ENCODE measurements at regions not wholly inside any gene's neighbourhood (a gene's known extent, or its start where the extent isn't known, plus 50 kb on each side); places are given as distances from the start of the nearest gene placed in this dataset.

DNA sequence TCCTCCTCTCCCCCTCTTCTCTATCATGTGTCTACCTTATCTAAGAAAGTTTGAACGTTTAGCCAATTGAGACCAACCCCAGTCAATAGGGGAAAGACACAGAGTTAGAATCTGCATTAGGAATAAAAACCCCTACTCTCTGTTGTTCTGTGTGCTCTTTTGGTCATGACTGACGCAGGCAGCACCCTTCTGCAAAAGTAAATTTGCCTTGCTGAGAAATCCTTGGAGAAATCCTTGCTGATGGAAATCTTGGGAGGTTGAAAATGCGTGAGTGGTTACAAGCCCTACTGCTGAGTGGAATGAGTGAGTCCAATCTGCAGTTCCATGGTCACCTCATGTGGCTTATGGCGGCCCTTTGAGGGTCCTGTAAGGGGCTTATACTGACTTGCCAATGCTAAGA, 145.2 kb downstream of the AASDHPPT start:
- intact Hi-C loops (cut with micrococcal nuclease): no loop called here
- CTCF ChIA-PET: no interaction called here
- no peak overlapping the region for H3K4me3 Mint-ChIP-seq

DNA sequence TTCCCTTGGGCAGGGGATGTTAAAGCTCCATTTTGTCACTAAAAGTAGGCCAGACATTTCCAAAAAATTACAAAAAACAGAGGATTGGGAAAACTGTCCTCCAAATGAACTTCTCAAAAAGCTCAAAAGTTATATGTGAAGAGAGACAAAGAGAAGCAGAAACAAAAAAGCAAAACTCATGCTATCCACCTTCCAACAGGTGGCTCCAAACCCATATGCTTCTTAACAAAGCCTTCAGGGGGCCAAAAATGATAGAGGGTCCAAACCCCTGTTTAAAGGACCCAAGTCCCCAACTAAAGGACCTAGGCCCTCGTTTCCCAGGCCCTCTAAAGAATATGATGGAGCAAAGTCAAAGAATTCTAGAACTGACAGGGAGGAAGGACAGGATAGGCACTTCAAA, 146.7 kb downstream of the AASDHPPT start:
- Mint-ChIP-seq H3K27ac (no peak overlapping the region), H3K36me3 (ENCODE audit: low read depth) (peaks cover 2% of the 10 kb centered on the region), H3K27me3 (ENCODE audit: low read depth) (peaks cover 6% of the 10 kb centered on the region), H3K4me1 (ENCODE audit: low read depth) (no peaks in the 10 kb centered on the region), H3K9me3 (peaks cover 20% of the 10 kb centered on the region), H3K4me3 (no peak overlapping the region)
- intact Hi-C loops (cut with micrococcal nuclease): no loop called here
- CTCF ChIA-PET: no interaction called here
- no peak for DNase-seq

More for the DNA sequence above, 145.2 kb downstream of the AASDHPPT start:
- Mint-ChIP-seq H3K4me1 (ENCODE audit: low read depth) (no peaks in the 10 kb centered on the region), H3K36me3 (ENCODE audit: low read depth) (peaks cover 2% of the 10 kb centered on the region), H3K27ac (no peak overlapping the region), H3K27me3 (ENCODE audit: low read depth) (peaks cover 6% of the 10 kb centered on the region), H3K9me3 (peaks cover 17% of the 10 kb centered on the region)
- no peak for DNase-seq

DNA sequence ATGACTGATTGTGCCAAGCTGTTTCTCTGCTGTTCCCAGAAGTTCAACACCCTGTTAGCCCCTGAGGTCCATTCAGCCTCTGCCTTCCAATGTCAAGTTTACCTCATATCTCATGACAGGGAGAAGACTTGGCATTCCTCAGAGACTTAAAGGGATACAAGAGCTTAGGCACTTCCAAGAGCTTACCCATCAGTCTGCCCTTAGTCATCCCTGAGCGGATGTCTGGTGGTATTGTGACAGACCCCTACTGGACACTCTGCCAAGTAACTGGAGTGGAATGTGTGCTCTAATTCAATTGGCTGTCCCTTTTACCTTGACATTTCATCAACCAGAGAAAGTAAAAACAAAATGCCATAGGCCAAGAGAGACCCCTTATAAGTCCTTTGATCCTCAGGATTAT, 151.5 kb downstream of the AASDHPPT start:
- H3K9me3 Mint-ChIP-seq: peaks cover 12% of the 10 kb centered on the region
- DNase-seq: no peak
- intact Hi-C loops (cut with micrococcal nuclease): no loop called here
- CTCF ChIA-PET: no interaction called here
- no peaks in the 10 kb centered on the region for H3K27me3 Mint-ChIP-seq (ENCODE audit: low read depth)
- no peak overlapping the region for H3K4me3 Mint-ChIP-seq
- H3K27ac Mint-ChIP-seq: no peak overlapping the region
- no peaks in the 10 kb centered on the region for H3K4me1 Mint-ChIP-seq (ENCODE audit: low read depth)
- no peaks in the 10 kb centered on the region for H3K36me3 Mint-ChIP-seq (ENCODE audit: low read depth)

DNA sequence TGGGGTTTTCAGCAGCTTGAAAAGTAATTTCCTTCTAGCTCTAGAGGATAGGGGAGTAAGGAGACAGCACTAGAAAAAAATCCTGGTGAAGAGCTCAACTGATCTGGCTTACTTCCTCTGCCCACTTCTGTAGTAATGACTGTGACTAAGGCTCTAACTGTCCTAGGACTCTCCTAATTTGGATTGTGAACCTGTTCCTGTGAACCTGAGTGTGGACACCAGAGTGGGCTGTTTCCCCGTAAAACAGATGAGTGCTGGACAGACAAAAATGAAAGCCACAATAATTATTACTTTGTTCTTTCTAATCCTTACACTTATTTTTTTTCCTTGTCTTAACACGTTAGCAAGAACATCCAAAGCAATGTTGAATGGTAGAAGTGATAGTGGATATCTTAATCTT, 154.1 kb downstream of the AASDHPPT start:
- CTCF ChIA-PET: interaction anchor here (0.5 kb wide), 1 partner anchor 76 kb away, joined by 3 read pairs; no protein-coding TSS in a partner anchor
- H3K4me1 Mint-ChIP-seq (ENCODE audit: low read depth): no peaks in the 10 kb centered on the region
- H3K36me3 Mint-ChIP-seq (ENCODE audit: low read depth): no peaks in the 10 kb centered on the region
- DNase-seq: no peak
- H3K27me3 Mint-ChIP-seq (ENCODE audit: low read depth): no peaks in the 10 kb centered on the region
- H3K4me3 Mint-ChIP-seq: no peak overlapping the region
- no peak overlapping the region for H3K27ac Mint-ChIP-seq
- H3K9me3 Mint-ChIP-seq: peaks cover 11% of the 10 kb centered on the region
- intact Hi-C loops (cut with micrococcal nuclease): no loop called here

DNA sequence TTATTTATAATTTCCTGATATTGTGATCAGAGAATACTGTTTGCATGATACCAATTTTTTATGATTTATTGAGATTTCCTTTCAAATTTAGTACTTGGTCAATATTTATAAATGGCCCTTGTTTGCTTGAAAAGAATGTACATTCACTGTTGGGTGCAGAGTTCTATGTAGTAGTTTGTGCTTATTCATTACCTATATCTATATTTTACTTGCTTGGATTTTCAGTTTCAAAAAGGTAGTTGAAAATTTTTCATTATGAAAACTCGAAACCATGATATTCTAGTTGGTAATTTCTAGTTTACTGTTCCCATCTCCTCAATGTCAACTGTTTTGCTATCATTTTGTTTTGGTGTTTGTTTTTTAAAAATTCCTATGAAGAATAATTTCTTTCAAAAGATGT, 155.7 kb downstream of the AASDHPPT start:
- H3K27ac Mint-ChIP-seq: no peak overlapping the region
- no peaks in the 10 kb centered on the region for H3K27me3 Mint-ChIP-seq (ENCODE audit: low read depth)
- no peak for DNase-seq
- H3K4me1 Mint-ChIP-seq (ENCODE audit: low read depth): no peaks in the 10 kb centered on the region
- no peak overlapping the region for H3K4me3 Mint-ChIP-seq
- CTCF ChIA-PET: no interaction called here
- peaks cover 11% of the 10 kb centered on the region for H3K9me3 Mint-ChIP-seq
- intact Hi-C loops (cut with micrococcal nuclease): no loop called here
- H3K36me3 Mint-ChIP-seq (ENCODE audit: low read depth): no peaks in the 10 kb centered on the region

DNA sequence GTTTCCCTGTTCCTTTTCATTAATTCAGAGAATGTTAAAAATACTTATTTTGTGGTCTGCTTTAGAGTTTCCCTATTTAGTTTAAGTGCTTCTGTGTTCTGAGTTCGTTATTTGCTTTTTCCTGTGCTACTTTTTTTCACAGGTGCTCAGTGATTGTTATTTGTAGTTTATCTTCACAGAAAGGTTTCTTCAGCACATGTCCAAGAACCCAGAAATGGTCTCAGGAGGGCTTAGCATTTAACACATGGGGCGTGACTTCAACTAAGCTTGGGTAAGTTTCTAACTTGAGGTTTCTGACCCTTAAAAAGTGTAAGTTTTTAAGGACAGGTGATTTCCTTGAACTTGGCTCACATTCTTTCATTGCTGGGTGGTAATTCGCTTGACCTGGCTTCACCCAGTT, 157.3 kb downstream of the AASDHPPT start:
- Mint-ChIP-seq H3K9me3 (peaks cover 8% of the 10 kb centered on the region), H3K27me3 (ENCODE audit: low read depth) (no peaks in the 10 kb centered on the region), H3K4me1 (ENCODE audit: low read depth) (no peaks in the 10 kb centered on the region), H3K4me3 (no peak overlapping the region), H3K36me3 (ENCODE audit: low read depth) (no peaks in the 10 kb centered on the region), H3K27ac (no peak overlapping the region)
- CTCF ChIA-PET: no interaction called here
- no peak for DNase-seq
- intact Hi-C loops (cut with micrococcal nuclease): no loop called here

DNA sequence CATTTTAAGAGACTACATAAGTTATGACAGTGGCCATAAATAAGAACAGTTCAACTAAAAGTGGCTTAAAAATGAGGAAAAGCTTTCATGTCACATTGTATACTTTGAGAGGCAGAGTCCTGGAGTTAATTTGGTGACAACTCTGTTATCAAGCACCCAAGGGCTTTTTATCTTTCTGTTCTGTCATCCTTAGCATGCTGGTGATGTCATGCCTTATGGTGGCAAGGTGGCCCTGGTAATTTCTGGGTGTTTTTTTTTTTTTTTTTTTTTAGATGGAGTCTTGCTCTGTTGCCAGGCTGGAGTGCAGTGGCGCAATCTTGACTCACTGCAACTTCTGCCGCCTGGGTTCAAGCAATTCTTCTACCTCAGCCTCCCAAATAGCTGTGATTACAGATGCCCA, 158.8 kb downstream of the AASDHPPT start:
- H3K9me3 Mint-ChIP-seq: no peaks in the 10 kb centered on the region
- no peak overlapping the region for H3K4me3 Mint-ChIP-seq
- intact Hi-C loops (cut with micrococcal nuclease): no loop called here
- H3K4me1 Mint-ChIP-seq (ENCODE audit: low read depth): no peaks in the 10 kb centered on the region
- CTCF ChIA-PET: no interaction called here
- H3K27ac Mint-ChIP-seq: no peak overlapping the region
- no peak for DNase-seq
- peaks cover 3% of the 10 kb centered on the region for H3K27me3 Mint-ChIP-seq (ENCODE audit: low read depth)
- no peaks in the 10 kb centered on the region for H3K36me3 Mint-ChIP-seq (ENCODE audit: low read depth)

DNA sequence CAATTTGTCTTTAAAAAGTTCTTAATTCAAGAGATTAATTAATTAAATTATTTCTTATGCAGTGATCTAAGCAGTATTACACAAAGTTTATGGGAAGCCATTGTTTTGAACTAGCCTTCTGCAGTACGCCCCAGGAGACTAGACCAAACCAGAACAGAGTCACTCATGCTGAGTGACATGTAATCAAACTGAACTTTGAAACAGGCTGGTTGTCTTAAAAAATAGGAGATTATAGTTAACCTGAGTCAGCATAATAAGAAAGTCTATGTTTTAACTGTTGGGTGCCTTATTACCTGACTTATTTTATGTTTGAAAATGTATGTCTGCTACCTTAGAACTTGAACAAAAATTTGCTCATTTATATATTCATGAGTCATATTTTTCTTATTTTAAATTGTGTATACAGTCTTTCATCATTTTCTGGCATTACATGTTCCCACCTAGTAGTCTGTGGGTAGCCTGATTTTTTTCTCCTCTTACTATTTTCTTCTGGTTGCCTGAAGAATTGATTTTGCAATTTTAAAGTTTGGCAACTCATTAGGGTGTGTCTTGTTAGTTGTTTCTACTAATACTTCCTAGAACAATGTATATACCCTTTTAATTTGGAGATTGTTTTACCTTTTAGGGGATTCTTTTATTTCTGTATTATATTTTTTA, 161.4 kb downstream of the AASDHPPT start:
- H3K4me1 Mint-ChIP-seq (ENCODE audit: low read depth): no peaks in the 10 kb centered on the region
- H3K27me3 Mint-ChIP-seq (ENCODE audit: low read depth): peaks cover 3% of the 10 kb centered on the region
- intact Hi-C loops (cut with micrococcal nuclease): no loop called here
- H3K4me3 Mint-ChIP-seq: no peak overlapping the region
- H3K36me3 Mint-ChIP-seq (ENCODE audit: low read depth): no peaks in the 10 kb centered on the region
- no peaks in the 10 kb centered on the region for H3K9me3 Mint-ChIP-seq
- CTCF ChIA-PET: no interaction called here
- no peak for DNase-seq
- no peak overlapping the region for H3K27ac Mint-ChIP-seq

DNA sequence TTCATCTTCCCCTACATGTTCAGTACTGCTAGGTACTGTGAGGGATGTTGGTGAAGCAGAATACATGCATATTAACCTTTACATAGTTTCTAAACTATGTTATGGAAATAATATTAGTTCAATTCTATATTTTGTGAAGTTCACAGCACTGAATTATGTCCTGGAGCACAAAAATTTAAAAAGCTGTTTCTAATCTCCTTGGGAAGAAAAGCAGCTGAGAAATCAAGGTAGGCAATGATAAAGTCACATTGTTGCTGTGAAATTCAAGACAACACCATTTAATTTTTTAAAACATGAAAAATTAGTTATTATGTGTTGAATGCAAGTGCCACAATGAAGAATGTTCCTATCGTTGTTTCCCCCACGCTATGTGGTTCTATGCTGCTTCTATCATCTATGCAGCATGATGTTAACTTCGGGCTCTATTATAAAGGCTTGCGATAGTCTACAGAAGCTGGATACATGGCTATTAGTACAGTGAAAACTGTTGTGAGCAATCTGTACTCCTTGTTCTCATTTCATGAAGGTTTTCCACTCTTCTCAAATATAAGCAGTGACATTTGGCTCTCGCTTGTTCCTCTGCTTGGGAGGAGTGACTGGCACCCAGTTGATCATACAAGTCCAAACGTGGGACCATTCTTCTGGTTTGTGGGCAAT, 164.3 kb downstream of the AASDHPPT start:
- no peak overlapping the region for H3K4me3 Mint-ChIP-seq
- no peak for DNase-seq
- peaks cover 6% of the 10 kb centered on the region for H3K9me3 Mint-ChIP-seq
- CTCF ChIA-PET: no interaction called here
- intact Hi-C loops (cut with micrococcal nuclease): no loop called here
- H3K27ac Mint-ChIP-seq: no peak overlapping the region
- no peaks in the 10 kb centered on the region for H3K36me3 Mint-ChIP-seq (ENCODE audit: low read depth)
- H3K4me1 Mint-ChIP-seq (ENCODE audit: low read depth): no peaks in the 10 kb centered on the region
- peaks cover 3% of the 10 kb centered on the region for H3K27me3 Mint-ChIP-seq (ENCODE audit: low read depth)

DNA sequence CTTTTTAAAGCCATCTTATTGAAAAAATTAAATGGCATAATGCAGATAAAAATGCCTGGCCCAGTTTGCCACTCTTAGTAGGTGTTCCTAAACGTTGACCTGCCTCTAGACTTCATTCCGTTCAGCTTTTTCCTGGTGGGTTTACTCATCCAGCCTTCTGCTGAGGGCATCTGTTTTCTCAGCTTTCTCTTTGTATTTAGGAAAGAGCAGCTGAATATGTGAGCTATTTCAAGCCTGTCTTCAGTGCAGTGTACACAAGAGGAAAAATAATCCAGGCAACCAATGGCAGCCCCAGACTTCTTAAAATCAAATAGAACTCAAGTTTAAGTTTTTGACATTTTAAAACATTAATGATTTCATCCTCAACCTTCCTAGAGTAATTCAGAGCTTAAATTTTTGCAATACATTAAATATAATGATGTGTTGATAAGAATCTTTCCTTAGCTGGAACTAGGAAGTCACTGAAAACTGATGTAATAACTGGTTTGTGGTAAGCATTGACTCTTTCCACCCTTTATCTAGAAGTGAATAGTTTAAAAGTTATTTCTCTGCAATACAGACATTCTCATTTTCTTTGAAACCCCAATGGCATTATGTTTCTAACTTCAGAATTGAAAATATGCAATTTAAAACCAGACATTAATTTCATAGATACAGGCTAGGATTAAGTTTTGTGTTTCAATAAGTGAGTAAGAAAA, 165.4 kb downstream of the AASDHPPT start:
- no peak overlapping the region for H3K27ac Mint-ChIP-seq
- H3K36me3 Mint-ChIP-seq (ENCODE audit: low read depth): no peaks in the 10 kb centered on the region
- peaks cover 6% of the 10 kb centered on the region for H3K9me3 Mint-ChIP-seq
- no peak overlapping the region for H3K4me3 Mint-ChIP-seq
- intact Hi-C loops (cut with micrococcal nuclease): no loop called here
- no peaks in the 10 kb centered on the region for H3K4me1 Mint-ChIP-seq (ENCODE audit: low read depth)
- CTCF ChIA-PET: interaction anchor here (0.6 kb wide), 2 partner anchors 58 to 228 kb away, joined by 3 to 4 read pairs; no protein-coding TSS in a partner anchor
- DNase-seq: no peak
- peaks cover 3% of the 10 kb centered on the region for H3K27me3 Mint-ChIP-seq (ENCODE audit: low read depth)

DNA sequence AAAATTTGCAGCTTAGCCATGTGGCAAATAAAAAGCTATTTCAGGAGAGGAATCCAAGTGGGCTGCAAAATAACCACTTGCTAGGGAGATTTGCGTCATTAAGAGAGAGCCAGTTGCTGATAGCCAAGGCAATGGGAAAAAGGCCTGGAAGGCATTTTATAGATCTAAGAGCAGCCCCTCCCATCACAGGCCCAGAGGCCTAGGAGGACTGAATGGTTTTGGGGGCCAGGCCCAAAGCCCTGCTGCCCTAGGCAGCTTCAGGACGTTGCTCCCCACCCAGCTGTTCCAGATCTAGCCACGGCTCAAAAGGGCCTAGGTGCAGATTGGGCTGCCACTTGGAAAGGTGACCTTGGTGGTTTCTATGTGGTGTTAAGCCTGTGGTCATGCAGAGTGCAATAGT, 169.0 kb downstream of the AASDHPPT start:
- CTCF ChIA-PET: no interaction called here

DNA sequence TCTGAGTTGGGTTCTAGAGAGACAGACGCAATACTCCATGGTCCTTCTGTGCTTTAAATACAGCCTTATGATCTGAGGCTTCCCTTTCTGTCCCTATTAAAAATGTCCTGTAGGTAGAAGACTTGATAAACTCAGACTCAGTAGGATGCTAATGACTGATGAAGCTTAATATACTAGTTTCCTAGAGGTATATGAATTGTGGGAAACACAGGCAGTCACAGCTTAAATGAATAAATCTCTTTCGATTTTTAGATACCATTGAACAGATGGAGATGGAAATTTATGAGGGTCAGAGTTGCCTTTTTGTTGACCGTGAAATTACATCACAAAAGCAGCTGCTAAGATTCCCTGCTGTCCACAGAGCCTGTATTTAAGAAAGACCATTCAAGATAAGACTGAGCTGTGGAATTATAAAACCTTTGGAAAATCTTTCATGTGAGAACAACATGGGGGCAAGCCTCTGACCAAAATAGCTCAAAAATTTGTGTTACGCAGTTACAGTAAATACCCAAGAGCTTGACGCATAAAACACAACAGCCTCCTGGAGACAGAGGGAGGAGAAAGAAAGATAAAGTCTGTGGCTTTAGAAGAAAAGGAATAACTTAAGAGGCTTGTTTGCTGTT, 172.3 kb downstream of the AASDHPPT start:
- CTCF ChIA-PET: no interaction called here

More for the DNA sequence above, 169.0 kb downstream of the AASDHPPT start:
- H3K4me1 Mint-ChIP-seq (ENCODE audit: low read depth): no peaks in the 10 kb centered on the region
- H3K36me3 Mint-ChIP-seq (ENCODE audit: low read depth): peaks cover 1% of the 10 kb centered on the region
- no peaks in the 10 kb centered on the region for H3K27me3 Mint-ChIP-seq (ENCODE audit: low read depth)
- DNase-seq: no peak
- intact Hi-C loops (cut with micrococcal nuclease): no loop called here
- no peak overlapping the region for H3K27ac Mint-ChIP-seq
- H3K9me3 Mint-ChIP-seq: peaks cover 6% of the 10 kb centered on the region
- H3K4me3 Mint-ChIP-seq: no peak overlapping the region

More for the DNA sequence above, 172.3 kb downstream of the AASDHPPT start:
- H3K27me3 Mint-ChIP-seq (ENCODE audit: low read depth): no peaks in the 10 kb centered on the region
- H3K36me3 Mint-ChIP-seq (ENCODE audit: low read depth): peaks cover 1% of the 10 kb centered on the region
- intact Hi-C loops (cut with micrococcal nuclease): no loop called here
- no peak overlapping the region for H3K4me3 Mint-ChIP-seq
- no peaks in the 10 kb centered on the region for H3K4me1 Mint-ChIP-seq (ENCODE audit: low read depth)
- DNase-seq: no peak
- no peak overlapping the region for H3K27ac Mint-ChIP-seq
- H3K9me3 Mint-ChIP-seq: peaks cover 6% of the 10 kb centered on the region
